Liver (tissue), 8 donors: ENCODE measurements at regions not wholly inside any gene's neighbourhood (a gene's known extent, or its start where the extent isn't known, plus 50 kb on each side); places are given as distances from the start of the nearest gene placed in this dataset.
A peak's percentile ranks its signal among the peaks of the same experiment; 100 is the strongest.

Experiments used
- DNase-seq: peaks from one replicate; pipeline ENCODE4 v3.0.0-alpha.2; 2017; ENCODE audit warnings: low spot score
- H3K27ac ChIP-seq, 2 donors: one replicate each; pipeline ENCODE4 v1.7.0; 2013; ENCODE audit warnings: inconsistent platforms in 2 of 2, low read length in 2 of 2, control low read depth in 1 of 2, low read depth in 1 of 2, mild to moderate bottlenecking in 1 of 2
- H3K27me3 ChIP-seq, 4 donors: one replicate each; pipeline versions ENCODE4 v1.6.1 to v1.7.0; 2013; ENCODE audit warnings: low read length in 3 of 4, inconsistent platforms in 1 of 4, mild to moderate bottlenecking in 1 of 4, moderate library complexity in 1 of 4; ENCODE audit not compliant: control insufficient read depth in 4 of 4, insufficient read depth in 4 of 4
- H3K36me3 ChIP-seq, 4 donors: one replicate each; pipeline versions ENCODE4 v1.6.1 to v1.7.0; 2013; ENCODE audit warnings: low read length in 3 of 4, mild to moderate bottlenecking in 3 of 4, low read depth in 1 of 4, moderate library complexity in 1 of 4; ENCODE audit not compliant: control insufficient read depth in 4 of 4, insufficient read depth in 3 of 4
- H3K4me1 ChIP-seq, 4 donors: one replicate each; pipeline versions ENCODE4 v1.6.1 to v1.7.0; 2013; ENCODE audit warnings: low read length in 3 of 4, mild to moderate bottlenecking in 3 of 4, moderate library complexity in 1 of 4; ENCODE audit not compliant: control insufficient read depth in 4 of 4, insufficient read depth in 4 of 4
- H3K4me3 ChIP-seq, 3 donors: one replicate each; pipeline versions ENCODE4 v1.6.1 to v1.7.0; 2013; ENCODE audit warnings: low read length in 3 of 3, control low read depth in 1 of 3, low read depth in 1 of 3, mild to moderate bottlenecking in 1 of 3
- H3K9ac ChIP-seq, 2 donors: one replicate each; pipeline ENCODE4 v1.7.0; 2013; ENCODE audit warnings: low read length in 2 of 2, mild to moderate bottlenecking in 2 of 2, moderate library complexity in 2 of 2, control low read depth in 1 of 2, low read depth in 1 of 2
- H3K9me3 ChIP-seq, 4 donors: one replicate each; pipeline versions ENCODE4 v1.6.1 to v1.7.0; 2013; ENCODE audit warnings: low read length in 3 of 4; ENCODE audit not compliant: control insufficient read depth in 4 of 4
- EGR1 ChIP-seq, 2 donors: IDR thresholded peaks; 2 replicates each; pipeline ENCODE4 v1.6.1; 2016 to 2018; ENCODE audit warnings: antibody characterized with exemption in 2 of 2, low read depth in 2 of 2
- FOXA1 ChIP-seq: IDR thresholded peaks from 2 replicates; pipeline ENCODE4 v1.6.1; 2016; ENCODE audit warnings: antibody characterized with exemption
- FOXA2 ChIP-seq: IDR thresholded peaks from 2 replicates; pipeline ENCODE4 v1.6.1; 2016; ENCODE audit warnings: antibody characterized with exemption
- GABPA ChIP-seq, 2 donors: IDR thresholded peaks in 1 of 2; conservative IDR thresholded peaks in 1 of 2; 2 replicates each; pipeline ENCODE4 v1.6.1; 2016; ENCODE audit warnings: antibody characterized with exemption in 2 of 2, mild to moderate bottlenecking in 1 of 2, moderate library complexity in 1 of 2
- HNF4A ChIP-seq, 2 donors: conservative IDR thresholded peaks; 2 replicates each; pipeline ENCODE4 v1.6.1; 2016; ENCODE audit warnings: antibody characterized with exemption in 2 of 2, mild to moderate bottlenecking in 2 of 2
- HNF4G ChIP-seq: IDR thresholded peaks from 2 replicates; pipeline ENCODE4 v1.6.1; 2016; ENCODE audit warnings: antibody characterized with exemption
- JUND ChIP-seq, 2 donors: IDR thresholded peaks; 2 replicates each; pipeline ENCODE4 v1.6.1; 2016; ENCODE audit warnings: antibody characterized with exemption in 2 of 2
- MAX ChIP-seq: IDR thresholded peaks from 2 replicates; pipeline ENCODE4 v1.6.1; 2016; ENCODE audit warnings: antibody characterized with exemption
- NR2F2 ChIP-seq: IDR thresholded peaks from 2 replicates; pipeline ENCODE4 v1.6.1; 2016; ENCODE audit warnings: antibody characterized with exemption
- RAD21 ChIP-seq, 2 donors: IDR thresholded peaks; 2 replicates each; pipeline ENCODE4 v1.6.1; 2016; ENCODE audit warnings: antibody characterized with exemption in 2 of 2, mild to moderate bottlenecking in 2 of 2
- REST ChIP-seq: IDR thresholded peaks from 2 replicates; pipeline ENCODE4 v1.6.1; 2016; ENCODE audit warnings: antibody characterized with exemption, mild to moderate bottlenecking
- RXRA ChIP-seq, 2 donors: IDR thresholded peaks; 2 replicates each; pipeline ENCODE4 v1.6.1; 2017 to 2018; ENCODE audit warnings: antibody characterized with exemption in 2 of 2, mild to moderate bottlenecking in 1 of 2
- SP1 ChIP-seq: IDR thresholded peaks from 2 replicates; pipeline ENCODE4 v1.6.1; 2018; ENCODE audit warnings: antibody characterized with exemption, mild to moderate bottlenecking
- TAF1 ChIP-seq: conservative IDR thresholded peaks from 2 replicates; pipeline ENCODE4 v1.6.1; 2016; ENCODE audit warnings: antibody characterized with exemption, mild to moderate bottlenecking
- YY1 ChIP-seq: IDR thresholded peaks from 2 replicates; pipeline ENCODE4 v1.6.1; 2016; ENCODE audit warnings: antibody characterized with exemption, mild to moderate bottlenecking
- ZBTB33 ChIP-seq: IDR thresholded peaks from 2 replicates; pipeline ENCODE4 v1.6.1; 2016; ENCODE audit warnings: antibody characterized with exemption
- WGBS: extraction: QIAGEN DNeasy Blood & Tissue Kit; methylation state at CpG from one replicate; pipeline ENCODE4 v1.1.7; 2013; 5-methylcytosine and 5-hydroxymethylcytosine counted together
- TF ChIP-seq, protein P1 (sequence below): fragments of 150-350 bp; IDR thresholded peaks from 2 replicates; pipeline ENCODE4 v1.5.1; 2017; ENCODE audit warnings: improper control_type of control experiment, low read depth, low read length; ENCODE audit not compliant: missing input control
- TF ChIP-seq, protein P2 (sequence below): IDR thresholded peaks from 2 replicates; pipeline ENCODE4 v1.6.1; 2016; ENCODE audit warnings: antibody characterized with exemption
- donor health status: healthy.
- donor health status: healthy.
- donor health status: healthy.
- donor health status: healthy.
- donor health status: healthy.

- Histone ChIP-seq H3K9me3 (no peaks in the 10 kb centered on the region), H3K27ac (peak overlapping the region in 1 of 2 donors; percentile 16), H3K27me3 (no peaks in the 10 kb centered on the region), H3K4me1 (peaks cover 0 to 5% (median 2%) of the 10 kb centered on the region in 4 donors), H3K36me3 (no peaks in the 10 kb centered on the region), H3K4me3 (no peak overlapping the region), H3K9ac (peak overlapping the region in 1 of 2 donors; percentile 2)
- no peak for DNase-seq
- TF ChIP-seq RAD21 (IDR thresholded peaks at IDR 0.05) (no peak), EGR1 (IDR thresholded peaks at IDR 0.05; ENCODE audit: low read depth in 2 of 2) (no peak), RXRA (IDR thresholded peaks at IDR 0.05) (peak; percentile 16 to 28), GABPA (IDR thresholded peaks at IDR 0.05 in 1 of 2, conservative IDR thresholded peaks at IDR 0.05 in 1 of 2) (no peak), NR2F2 (peak; percentile 32), ZBTB33 (no peak), SP1 (peak; percentile 30), MAX (no peak), HNF4G (no peak), YY1 (no peak), FOXA1 (no peak), HNF4A (conservative IDR thresholded peaks at IDR 0.05) (peak in 1 of 2 donors; percentile 21), TAF1 (no peak), REST (no peak), FOXA2 (no peak), JUND (IDR thresholded peaks at IDR 0.05) (no peak)
- TF ChIP-seq, protein P1, sequence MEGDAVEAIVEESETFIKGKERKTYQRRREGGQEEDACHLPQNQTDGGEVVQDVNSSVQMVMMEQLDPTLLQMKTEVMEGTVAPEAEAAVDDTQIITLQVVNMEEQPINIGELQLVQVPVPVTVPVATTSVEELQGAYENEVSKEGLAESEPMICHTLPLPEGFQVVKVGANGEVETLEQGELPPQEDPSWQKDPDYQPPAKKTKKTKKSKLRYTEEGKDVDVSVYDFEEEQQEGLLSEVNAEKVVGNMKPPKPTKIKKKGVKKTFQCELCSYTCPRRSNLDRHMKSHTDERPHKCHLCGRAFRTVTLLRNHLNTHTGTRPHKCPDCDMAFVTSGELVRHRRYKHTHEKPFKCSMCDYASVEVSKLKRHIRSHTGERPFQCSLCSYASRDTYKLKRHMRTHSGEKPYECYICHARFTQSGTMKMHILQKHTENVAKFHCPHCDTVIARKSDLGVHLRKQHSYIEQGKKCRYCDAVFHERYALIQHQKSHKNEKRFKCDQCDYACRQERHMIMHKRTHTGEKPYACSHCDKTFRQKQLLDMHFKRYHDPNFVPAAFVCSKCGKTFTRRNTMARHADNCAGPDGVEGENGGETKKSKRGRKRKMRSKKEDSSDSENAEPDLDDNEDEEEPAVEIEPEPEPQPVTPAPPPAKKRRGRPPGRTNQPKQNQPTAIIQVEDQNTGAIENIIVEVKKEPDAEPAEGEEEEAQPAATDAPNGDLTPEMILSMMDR, result no peak
- TF ChIP-seq, protein P2, sequence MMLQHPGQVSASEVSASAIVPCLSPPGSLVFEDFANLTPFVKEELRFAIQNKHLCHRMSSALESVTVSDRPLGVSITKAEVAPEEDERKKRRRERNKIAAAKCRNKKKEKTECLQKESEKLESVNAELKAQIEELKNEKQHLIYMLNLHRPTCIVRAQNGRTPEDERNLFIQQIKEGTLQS, result no peak
- 54% methylated on average over 8 of the region's 8 CpGs for WGBS
These were observed 86.8 kb upstream of the SNAP25 start for GRCh38 chr20:10131732-10132345.
